Testis (tissue), 2 donors: ENCODE measurements at regions not wholly inside any gene's neighbourhood (a gene's known extent, or its start where the extent isn't known, plus 50 kb on each side); places are given as distances from the start of the nearest gene placed in this dataset.

Source experiments
- DNase-seq: peaks from one replicate; pipeline ENCODE4 v3.0.0-alpha.2; 2019
- H3K27ac ChIP-seq, 2 donors: fragments of 200-600 bp; sonication (generic); one replicate each; pipeline ENCODE4 v1.5.1; 2019
- H3K27me3 ChIP-seq: fragments of 200-600 bp; sonication (generic); one replicate; pipeline ENCODE4 v1.5.1; 2019
- H3K36me3 ChIP-seq: fragments of 200-600 bp; sonication (generic); one replicate; pipeline ENCODE4 v1.5.1; 2017; ENCODE audit warnings: low read depth; ENCODE audit errors: missing control alignments
- H3K4me1 ChIP-seq: fragments of 200-600 bp; sonication (generic); one replicate; pipeline ENCODE4 v1.5.1; 2019
- H3K4me3 ChIP-seq, 2 donors: fragments of 200-600 bp; sonication (generic); one replicate each; pipeline ENCODE4 v1.5.1; 2017 to 2019
- H3K9me3 ChIP-seq: fragments of 200-600 bp; sonication (generic); one replicate; pipeline ENCODE4 v1.5.1; 2017
- POLR2A ChIP-seq: fragments of 450-650 bp; IDR thresholded peaks from one replicate; pipeline ENCODE4 v1.6.1; 2017; ENCODE audit warnings: antibody characterized with exemption, mild to moderate bottlenecking, moderate library complexity
- WGBS, 2 donors: methylation state at CpG; one replicate each; pipeline ENCODE4 v1.1.5; 2018; 5-methylcytosine and 5-hydroxymethylcytosine counted together
- intact Hi-C: fragments of 100-400 bp; cut with DNase I; formaldehyde crosslinking; loops from one replicate; pipeline ENCODE4 v1.15.1; 2023; ENCODE audit warnings: low total_unique reads
- TF ChIP-seq, protein P1 (sequence below), 3 experiments: fragments of 450-650 bp in 2 of 3; fragments of 200-600 bp in 1 of 3; sonication (generic) in 1 of 3; IDR thresholded peaks; one replicate each; pipeline ENCODE4 v1.5.1; 2016 to 2019; ENCODE audit warnings: antibody characterized with exemption in 3 of 3, mild to moderate bottlenecking in 2 of 3, moderate library complexity in 1 of 3

GRCh38 chr6:166725571-166725970, 98.5 kb upstream of the RPS6KA2 start:
- intact Hi-C loops: no loop called here
- Histone ChIP-seq H3K4me3 (no peak overlapping the region), H3K27me3 (no peaks in the 10 kb centered on the region), H3K4me1 (no peaks in the 10 kb centered on the region), H3K9me3 (no peaks in the 10 kb centered on the region), H3K27ac (no peak overlapping the region), H3K36me3 (no peaks in the 10 kb centered on the region)
- TF ChIP-seq, protein P1, sequence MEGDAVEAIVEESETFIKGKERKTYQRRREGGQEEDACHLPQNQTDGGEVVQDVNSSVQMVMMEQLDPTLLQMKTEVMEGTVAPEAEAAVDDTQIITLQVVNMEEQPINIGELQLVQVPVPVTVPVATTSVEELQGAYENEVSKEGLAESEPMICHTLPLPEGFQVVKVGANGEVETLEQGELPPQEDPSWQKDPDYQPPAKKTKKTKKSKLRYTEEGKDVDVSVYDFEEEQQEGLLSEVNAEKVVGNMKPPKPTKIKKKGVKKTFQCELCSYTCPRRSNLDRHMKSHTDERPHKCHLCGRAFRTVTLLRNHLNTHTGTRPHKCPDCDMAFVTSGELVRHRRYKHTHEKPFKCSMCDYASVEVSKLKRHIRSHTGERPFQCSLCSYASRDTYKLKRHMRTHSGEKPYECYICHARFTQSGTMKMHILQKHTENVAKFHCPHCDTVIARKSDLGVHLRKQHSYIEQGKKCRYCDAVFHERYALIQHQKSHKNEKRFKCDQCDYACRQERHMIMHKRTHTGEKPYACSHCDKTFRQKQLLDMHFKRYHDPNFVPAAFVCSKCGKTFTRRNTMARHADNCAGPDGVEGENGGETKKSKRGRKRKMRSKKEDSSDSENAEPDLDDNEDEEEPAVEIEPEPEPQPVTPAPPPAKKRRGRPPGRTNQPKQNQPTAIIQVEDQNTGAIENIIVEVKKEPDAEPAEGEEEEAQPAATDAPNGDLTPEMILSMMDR (IDR thresholded peaks at IDR 0.05): no peak
- TF ChIP-seq POLR2A: no peak
- no peak for DNase-seq
- 88 to 93% methylated on average over 11 to 15 of the region's 15 CpGs for WGBS, 2 donors

DNA sequence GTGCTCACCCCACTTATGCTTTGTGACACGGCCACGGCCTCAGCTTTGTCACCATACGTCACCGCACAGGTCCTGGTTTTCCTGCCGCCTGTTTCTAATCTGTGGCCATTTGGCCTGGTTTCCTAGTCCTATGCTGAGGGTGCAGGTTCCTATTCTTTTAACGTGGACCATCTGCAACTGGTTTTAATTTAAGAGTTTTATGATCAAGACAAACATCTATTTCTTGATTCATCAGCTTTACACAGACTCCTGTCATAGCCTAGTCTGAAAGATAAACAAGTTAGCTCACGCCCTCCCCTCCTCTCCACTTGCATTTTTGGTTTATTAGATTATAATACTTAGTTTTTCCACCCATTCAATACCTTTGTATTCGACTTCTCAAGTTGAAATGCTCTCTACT, 97.5 kb upstream of the RPS6KA2 start:
- H3K27ac ChIP-seq: no peak overlapping the region
- intact Hi-C loops: no loop called here
- no peaks in the 10 kb centered on the region for H3K36me3 ChIP-seq
- TF ChIP-seq, protein P1 (IDR thresholded peaks at IDR 0.05): no peak
- TF ChIP-seq POLR2A: no peak
- WGBS, 2 donors: 88% methylated on average over 8 of the region's 8 CpGs
- no peaks in the 10 kb centered on the region for H3K27me3 ChIP-seq
- H3K4me3 ChIP-seq: no peak overlapping the region
- no peaks in the 10 kb centered on the region for H3K4me1 ChIP-seq
- no peaks in the 10 kb centered on the region for H3K9me3 ChIP-seq
- no peak for DNase-seq

GRCh38 chr6:166722785-166723184, 95.7 kb upstream of the RPS6KA2 start:
- no peaks in the 10 kb centered on the region for H3K9me3 ChIP-seq
- no peak overlapping the region for H3K4me3 ChIP-seq
- TF ChIP-seq POLR2A: no peak
- TF ChIP-seq, protein P1 (IDR thresholded peaks at IDR 0.05): no peak
- WGBS, 2 donors: 94 to 96% methylated on average over 11 of the region's 11 CpGs
- no peaks in the 10 kb centered on the region for H3K36me3 ChIP-seq
- H3K27ac ChIP-seq: no peak overlapping the region
- no peaks in the 10 kb centered on the region for H3K27me3 ChIP-seq
- DNase-seq: no peak
- H3K4me1 ChIP-seq: no peaks in the 10 kb centered on the region
- intact Hi-C loops: no loop called here

DNA sequence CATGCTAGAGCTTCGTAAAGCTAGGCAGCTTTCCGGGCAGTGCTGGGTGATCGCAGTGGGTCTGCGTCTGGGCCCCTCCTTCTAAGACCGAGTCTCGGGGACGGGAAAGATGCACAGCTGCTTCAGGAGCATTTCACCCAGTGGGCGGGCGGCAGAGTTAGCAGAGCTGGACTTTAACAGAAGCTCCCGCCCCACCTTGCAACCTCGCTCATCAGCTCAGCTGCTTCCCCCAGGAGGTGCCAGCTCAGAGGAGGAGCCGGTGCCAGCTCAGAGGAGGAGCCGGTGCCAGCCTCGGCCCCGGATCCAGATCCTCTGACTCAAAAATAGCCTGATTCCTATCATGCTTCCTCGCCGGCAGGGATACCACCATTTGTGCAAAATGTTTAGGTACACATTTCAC, 94.5 kb upstream of the RPS6KA2 start:
- Histone ChIP-seq H3K4me3 (no peak overlapping the region), H3K27ac (no peak overlapping the region), H3K36me3 (no peaks in the 10 kb centered on the region), H3K9me3 (no peaks in the 10 kb centered on the region), H3K27me3 (no peaks in the 10 kb centered on the region), H3K4me1 (no peaks in the 10 kb centered on the region)
- TF ChIP-seq POLR2A: no peak
- TF ChIP-seq, protein P1 (IDR thresholded peaks at IDR 0.05): no peak
- 82 to 93% methylated on average over 8 to 16 of the region's 17 CpGs for WGBS, 2 donors
- DNase-seq: no peak
- intact Hi-C loops: no loop called here

GRCh38 chr6:166720856-166721255, 93.8 kb upstream of the RPS6KA2 start:
- Histone ChIP-seq H3K4me3 (no peak overlapping the region), H3K36me3 (no peaks in the 10 kb centered on the region), H3K27me3 (no peaks in the 10 kb centered on the region), H3K9me3 (no peaks in the 10 kb centered on the region), H3K27ac (no peak overlapping the region), H3K4me1 (no peaks in the 10 kb centered on the region)
- intact Hi-C loops: no loop called here
- 83 to 84% methylated on average over 7 of the region's 7 CpGs for WGBS, 2 donors
- TF ChIP-seq POLR2A: no peak
- TF ChIP-seq, protein P1 (IDR thresholded peaks at IDR 0.05): no peak
- DNase-seq: no peak
